ENCODE measurements at regions not wholly inside any gene's neighbourhood (a gene's known extent, or its start where the extent isn't known, plus 50 kb on each side); places are given as distances from the start of the nearest gene placed in this dataset.
A peak's percentile ranks its signal among the peaks of the same experiment; 100 is the strongest.

- no peak for DNase-seq (ENCODE audit: low read depth)
- no peak overlapping the region for H3K4me3 ChIP-seq (ENCODE audit: low read depth, low read length)
- TF ChIP-seq MAX (IDR thresholded peaks at IDR 0.05; ENCODE audit: low read depth, low read length), result no peak
- no peak for TF ChIP-seq CTCF (IDR thresholded peaks at IDR 0.05; ENCODE audit: low read depth, low read length)
- TF ChIP-seq POLR2A (IDR thresholded peaks at IDR 0.05; ENCODE audit: extremely low read depth, insufficient read length), result no peak
- TF ChIP-seq MYC (IDR thresholded peaks at IDR 0.05; ENCODE audit: low read depth, low read length), result no peak
These were observed 158.5 kb downstream of the INSIG2 start for GRCh38 chr2:118246726-118247125.

GRCh38 chr2:118246079-118246478 is 157.8 kb downstream of the INSIG2 start:
- no peak for DNase-seq (ENCODE audit: low read depth)
- H3K4me3 ChIP-seq (ENCODE audit: low read depth, low read length), result no peak overlapping the region
- TF ChIP-seq CTCF (IDR thresholded peaks at IDR 0.05; ENCODE audit: low read depth, low read length) (no peak), MYC (IDR thresholded peaks at IDR 0.05; ENCODE audit: low read depth, low read length) (no peak), POLR2A (IDR thresholded peaks at IDR 0.05; ENCODE audit: extremely low read depth, insufficient read length) (no peak), MAX (IDR thresholded peaks at IDR 0.05; ENCODE audit: low read depth, low read length) (no peak)

GRCh38 chr2:118244686-118245085 is 156.4 kb downstream of the INSIG2 start:
- H3K4me3 ChIP-seq (ENCODE audit: low read depth, low read length), result no peak overlapping the region
- DNase-seq (ENCODE audit: low read depth), result no peak
- TF ChIP-seq POLR2A (IDR thresholded peaks at IDR 0.05; ENCODE audit: extremely low read depth, insufficient read length), result no peak
- no peak for TF ChIP-seq MYC (IDR thresholded peaks at IDR 0.05; ENCODE audit: low read depth, low read length)
- TF ChIP-seq MAX (IDR thresholded peaks at IDR 0.05; ENCODE audit: low read depth, low read length), result no peak
- no peak for TF ChIP-seq CTCF (IDR thresholded peaks at IDR 0.05; ENCODE audit: low read depth, low read length)

- H3K4me3 ChIP-seq (ENCODE audit: low read depth, low read length), result no peak overlapping the region
- DNase-seq (ENCODE audit: low read depth), result no peak
- no peak for TF ChIP-seq CTCF (IDR thresholded peaks at IDR 0.05; ENCODE audit: low read depth, low read length)
- TF ChIP-seq POLR2A (IDR thresholded peaks at IDR 0.05; ENCODE audit: extremely low read depth, insufficient read length), result no peak
- no peak for TF ChIP-seq MYC (IDR thresholded peaks at IDR 0.05; ENCODE audit: low read depth, low read length)
- TF ChIP-seq MAX (IDR thresholded peaks at IDR 0.05; ENCODE audit: low read depth, low read length), result no peak
These were observed 154.8 kb downstream of the INSIG2 start for GRCh38 chr2:118243031-118243430.

- H3K4me3 ChIP-seq (ENCODE audit: low read depth, low read length), result no peak overlapping the region
- peak; percentile 55 for DNase-seq (ENCODE audit: low read depth)
- no peak for TF ChIP-seq MYC (IDR thresholded peaks at IDR 0.05; ENCODE audit: low read depth, low read length)
- TF ChIP-seq MAX (IDR thresholded peaks at IDR 0.05; ENCODE audit: low read depth, low read length), result peak; percentile 63; the same call in 1 of the 2 replicates
These were observed 153.9 kb downstream of the INSIG2 start for GRCh38 chr2:118242216-118242615.

GRCh38 chr2:118241128-118241527 is 152.9 kb downstream of the INSIG2 start:
- DNase-seq (ENCODE audit: low read depth), result no peak
- TF ChIP-seq POLR2A (IDR thresholded peaks at IDR 0.05; ENCODE audit: extremely low read depth, insufficient read length) (no peak), MYC (IDR thresholded peaks at IDR 0.05; ENCODE audit: low read depth, low read length) (no peak), MAX (IDR thresholded peaks at IDR 0.05; ENCODE audit: low read depth, low read length) (no peak), CTCF (IDR thresholded peaks at IDR 0.05; ENCODE audit: low read depth, low read length) (no peak)
- no peak overlapping the region for H3K4me3 ChIP-seq (ENCODE audit: low read depth, low read length)
